ENCODE measurements at regions not wholly inside any gene's neighbourhood (a gene's known extent, or its start where the extent isn't known, plus 50 kb on each side); places are given as distances from the start of the nearest gene placed in this dataset.
"Not testable (repeated sequence)": the region's sequence is repeated elsewhere in the genome, so short reads cannot be mapped to it uniquely, and the experiment has no call there.

- Histone ChIP-seq H3K36me3 (ENCODE audit: insufficient read depth) (no peaks in the 10 kb centered on the region), H3K27ac (ENCODE audit: low read depth) (no peak overlapping the region), H3K4me1 (ENCODE audit: insufficient read depth) (no peaks in the 10 kb centered on the region), H3K4me3 (ENCODE audit: low read depth, low read length) (no peak overlapping the region)
- 64% methylated on average over 6 of the region's 6 CpGs for WGBS
- DNase-seq (ENCODE audit: extremely low spot score): no peak
These were observed 223.7 kb downstream of the SLC4A3 start for GRCh38 chr2:219851169-219851568.

GRCh38 chr2:219851801-219852481 is 224.5 kb downstream of the SLC4A3 start:
- Histone ChIP-seq H3K27ac (ENCODE audit: low read depth) (no peak overlapping the region), H3K36me3 (ENCODE audit: insufficient read depth) (no peaks in the 10 kb centered on the region), H3K4me1 (ENCODE audit: insufficient read depth) (no peaks in the 10 kb centered on the region), H3K4me3 (ENCODE audit: low read depth, low read length) (peak overlapping the region; percentile 8)
- WGBS: 12% methylated on average over 22 of the region's 22 CpGs
- peak; percentile 36 for DNase-seq (ENCODE audit: extremely low spot score)

DNA sequence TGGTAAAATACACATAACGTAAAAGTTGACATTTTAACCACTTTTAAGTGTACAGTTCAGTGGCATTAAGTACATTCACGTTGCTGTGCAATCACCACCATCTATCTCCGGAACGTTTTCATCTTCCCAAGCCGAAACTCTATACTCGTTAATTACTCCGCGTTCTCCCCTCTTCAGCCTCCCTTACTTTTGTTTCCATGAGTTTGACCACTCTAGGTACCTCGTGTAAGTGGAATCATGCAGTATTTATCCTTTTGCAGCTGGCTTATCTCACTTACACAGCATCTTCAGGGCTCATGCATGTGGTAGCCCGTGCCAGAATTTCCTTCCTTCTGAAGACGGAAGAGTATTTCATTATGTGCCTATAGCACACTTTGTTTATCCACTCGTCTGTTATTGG is 225.2 kb downstream of the SLC4A3 start:
- Histone ChIP-seq H3K36me3 (ENCODE audit: insufficient read depth) (no peaks in the 10 kb centered on the region), H3K4me1 (ENCODE audit: insufficient read depth) (no peaks in the 10 kb centered on the region), H3K4me3 (ENCODE audit: low read depth, low read length) (no peak overlapping the region), H3K27ac (ENCODE audit: low read depth) (no peak overlapping the region)
- peak; percentile 68 for DNase-seq (ENCODE audit: extremely low spot score)
- 32% methylated on average over 12 of the region's 12 CpGs for WGBS

DNA sequence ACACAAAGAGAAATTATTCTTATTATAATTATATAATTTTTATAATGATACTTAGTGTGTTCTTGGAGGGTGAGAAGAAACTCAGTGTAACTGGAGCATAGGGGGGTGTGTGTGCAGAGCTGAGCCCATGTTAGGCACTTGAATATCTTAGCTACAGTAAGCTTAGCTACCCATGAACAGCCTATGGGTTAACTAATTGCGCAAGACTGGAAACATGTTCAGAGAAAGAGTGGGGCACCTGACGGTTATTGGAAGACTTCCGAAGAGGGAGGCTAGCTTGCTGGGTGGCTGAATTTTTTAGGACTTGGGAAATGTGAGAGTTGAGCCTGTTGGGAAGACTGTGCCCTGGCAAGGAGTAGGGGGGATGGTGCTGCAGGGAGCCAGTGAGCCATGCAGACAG is 229.2 kb downstream of the SLC4A3 start:
- no peaks in the 10 kb centered on the region for H3K36me3 ChIP-seq (ENCODE audit: insufficient read depth)
- DNase-seq (ENCODE audit: extremely low spot score): no peak
- 68% methylated on average over 3 of the region's 3 CpGs for WGBS
- no peaks in the 10 kb centered on the region for H3K4me1 ChIP-seq (ENCODE audit: insufficient read depth)
- no peak overlapping the region for H3K27ac ChIP-seq (ENCODE audit: low read depth)
- no peak overlapping the region for H3K4me3 ChIP-seq (ENCODE audit: low read depth, low read length)

- H3K4me1 ChIP-seq (ENCODE audit: insufficient read depth): no peaks in the 10 kb centered on the region
- WGBS: 50% methylated on average over 4 of the region's 4 CpGs
- no peak overlapping the region for H3K27ac ChIP-seq (ENCODE audit: low read depth)
- no peak for DNase-seq (ENCODE audit: extremely low spot score)
- H3K4me3 ChIP-seq (ENCODE audit: low read depth, low read length): no peak overlapping the region
- no peaks in the 10 kb centered on the region for H3K36me3 ChIP-seq (ENCODE audit: insufficient read depth)
These were observed 230.3 kb downstream of the SLC4A3 start for GRCh38 chr2:219857751-219858150.

DNA sequence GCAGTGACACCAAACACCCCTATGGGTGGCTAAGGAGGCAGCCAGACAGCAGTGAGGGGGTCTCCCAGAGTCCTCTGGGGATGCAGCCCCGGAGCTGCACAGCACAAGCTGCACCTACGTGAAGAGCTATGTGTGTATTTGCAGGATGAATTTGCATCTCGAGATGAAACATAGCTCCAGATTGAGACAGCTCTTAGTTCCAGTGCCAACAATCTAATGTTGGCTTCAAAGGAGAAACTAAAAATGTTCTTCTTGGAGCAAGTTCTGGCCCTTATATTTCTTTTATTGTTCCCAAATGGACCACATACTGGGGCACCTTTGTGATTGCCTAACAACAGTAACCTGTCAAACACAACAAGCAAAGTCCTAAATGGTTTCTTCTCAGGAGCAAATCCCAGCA is 233.9 kb downstream of the SLC4A3 start:
- DNase-seq (ENCODE audit: extremely low spot score): no peak
- no peak overlapping the region for H3K4me3 ChIP-seq (ENCODE audit: low read depth, low read length)
- no peaks in the 10 kb centered on the region for H3K4me1 ChIP-seq (ENCODE audit: insufficient read depth)
- 79% methylated on average over 3 of the region's 3 CpGs for WGBS
- no peaks in the 10 kb centered on the region for H3K36me3 ChIP-seq (ENCODE audit: insufficient read depth)
- no peak overlapping the region for H3K27ac ChIP-seq (ENCODE audit: low read depth)

GRCh38 chr2:219864154-219864553 is 236.7 kb downstream of the SLC4A3 start:
- H3K4me3 ChIP-seq (ENCODE audit: low read depth, low read length): no peak overlapping the region
- WGBS: 37% methylated on average over 2 of the region's 2 CpGs
- H3K27ac ChIP-seq (ENCODE audit: low read depth): no peak overlapping the region
- H3K36me3 ChIP-seq (ENCODE audit: insufficient read depth): no peaks in the 10 kb centered on the region
- no peak for DNase-seq (ENCODE audit: extremely low spot score)
- H3K4me1 ChIP-seq (ENCODE audit: insufficient read depth): no peaks in the 10 kb centered on the region

DNA sequence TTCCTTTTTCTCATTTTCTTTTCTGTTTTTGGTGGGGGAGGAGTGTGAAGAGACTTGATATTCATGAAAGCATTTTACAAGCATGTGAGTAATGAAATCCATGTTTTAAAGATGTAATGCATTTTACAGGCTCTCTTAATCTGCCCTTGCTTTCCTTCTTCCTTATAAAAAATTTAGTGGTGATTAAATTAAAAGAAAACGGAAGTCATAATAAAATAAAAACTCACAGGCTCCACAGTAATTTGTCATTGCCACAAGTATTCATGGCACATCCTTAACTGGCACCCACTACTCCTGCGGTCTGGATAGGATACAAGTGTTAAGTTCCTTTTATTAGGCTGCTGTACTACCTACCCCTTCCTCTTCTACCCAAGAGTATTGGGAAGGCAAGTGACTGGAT is 241.2 kb downstream of the SLC4A3 start:
- Histone ChIP-seq H3K4me1 (ENCODE audit: insufficient read depth) (no peaks in the 10 kb centered on the region), H3K36me3 (ENCODE audit: insufficient read depth) (no peaks in the 10 kb centered on the region), H3K27ac (ENCODE audit: low read depth) (no peak overlapping the region), H3K4me3 (ENCODE audit: low read depth, low read length) (no peak overlapping the region)
- WGBS: 68% methylated on average over 2 of the region's 2 CpGs
- DNase-seq (ENCODE audit: extremely low spot score): no peak

- WGBS: 60% methylated on average over 3 of the region's 3 CpGs
- DNase-seq (ENCODE audit: extremely low spot score): no peak
- Histone ChIP-seq H3K27ac (ENCODE audit: low read depth) (no peak overlapping the region), H3K36me3 (ENCODE audit: insufficient read depth) (no peaks in the 10 kb centered on the region), H3K4me1 (ENCODE audit: insufficient read depth) (no peaks in the 10 kb centered on the region), H3K4me3 (ENCODE audit: low read depth, low read length) (no peak overlapping the region)
These were observed 242.6 kb downstream of the SLC4A3 start for GRCh38 chr2:219870041-219870440.

- no peaks in the 10 kb centered on the region for H3K36me3 ChIP-seq (ENCODE audit: insufficient read depth)
- H3K4me3 ChIP-seq (ENCODE audit: low read depth, low read length): no peak overlapping the region
- no peaks in the 10 kb centered on the region for H3K4me1 ChIP-seq (ENCODE audit: insufficient read depth)
- H3K27ac ChIP-seq (ENCODE audit: low read depth): no peak overlapping the region
- 72% methylated on average over 8 of the region's 8 CpGs for WGBS
- no peak for DNase-seq (ENCODE audit: extremely low spot score)
These were observed 243.9 kb downstream of the SLC4A3 start for GRCh38 chr2:219871351-219871750.

- no peaks in the 10 kb centered on the region for H3K4me1 ChIP-seq (ENCODE audit: insufficient read depth)
- WGBS: 90% methylated on average over 1 of the region's 1 CpG
- H3K36me3 ChIP-seq (ENCODE audit: insufficient read depth): no peaks in the 10 kb centered on the region
- H3K27ac ChIP-seq (ENCODE audit: low read depth): no peak overlapping the region
- no peak for DNase-seq (ENCODE audit: extremely low spot score)
- H3K4me3 ChIP-seq (ENCODE audit: low read depth, low read length): no peak overlapping the region
These were observed 247.6 kb downstream of the SLC4A3 start for GRCh38 chr2:219875036-219875435.

- not testable (repeated sequence) for H3K27ac ChIP-seq (ENCODE audit: low read depth); H3K4me1 ChIP-seq (ENCODE audit: insufficient read depth); H3K4me3 ChIP-seq (ENCODE audit: low read depth, low read length); DNase-seq (ENCODE audit: extremely low spot score); H3K36me3 ChIP-seq (ENCODE audit: insufficient read depth)
- WGBS: 87% methylated on average over 3 of the region's 3 CpGs
These were observed 248.6 kb downstream of the SLC4A3 start for GRCh38 chr2:219875986-219876385.

GRCh38 chr2:219876931-219877330 is 249.5 kb downstream of the SLC4A3 start:
- 94% methylated on average over 4 of the region's 4 CpGs for WGBS
- no peak for DNase-seq (ENCODE audit: extremely low spot score)
- H3K4me3 ChIP-seq (ENCODE audit: low read depth, low read length): no peak overlapping the region
- no peaks in the 10 kb centered on the region for H3K36me3 ChIP-seq (ENCODE audit: insufficient read depth)
- H3K27ac ChIP-seq (ENCODE audit: low read depth): no peak overlapping the region
- H3K4me1 ChIP-seq (ENCODE audit: insufficient read depth): no peaks in the 10 kb centered on the region

- H3K36me3 ChIP-seq (ENCODE audit: insufficient read depth): no peaks in the 10 kb centered on the region
- H3K27ac ChIP-seq (ENCODE audit: low read depth): no peak overlapping the region
- H3K4me3 ChIP-seq (ENCODE audit: low read depth, low read length): no peak overlapping the region
- no peak for DNase-seq (ENCODE audit: extremely low spot score)
- H3K4me1 ChIP-seq (ENCODE audit: insufficient read depth): no peaks in the 10 kb centered on the region
- 80% methylated on average over 5 of the region's 5 CpGs for WGBS
These were observed 250.3 kb downstream of the SLC4A3 start for GRCh38 chr2:219877728-219878127.

DNA sequence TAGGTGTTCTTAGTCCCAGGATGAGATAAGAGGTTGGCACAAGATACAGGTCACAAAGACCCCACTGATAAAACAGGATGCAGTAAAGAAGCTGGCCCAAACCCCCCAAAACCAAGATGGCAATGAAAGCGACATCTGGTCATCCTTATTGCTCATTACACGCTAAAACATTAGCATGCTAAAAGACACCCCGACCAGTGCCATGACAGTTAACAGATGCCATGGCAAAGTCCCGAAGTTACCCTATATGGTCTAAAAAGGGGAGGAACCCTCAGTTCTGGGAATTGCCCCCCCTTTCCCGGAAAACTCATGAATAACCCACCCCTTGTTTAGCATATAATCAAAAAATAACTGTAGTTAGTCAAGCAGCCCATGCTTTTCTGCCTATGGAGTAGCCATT is 251.1 kb downstream of the SLC4A3 start:
- Histone ChIP-seq H3K4me3 (ENCODE audit: low read depth, low read length) (no peak overlapping the region), H3K27ac (ENCODE audit: low read depth) (no peak overlapping the region), H3K4me1 (ENCODE audit: insufficient read depth) (no peaks in the 10 kb centered on the region), H3K36me3 (ENCODE audit: insufficient read depth) (no peaks in the 10 kb centered on the region)
- WGBS: 77% methylated on average over 5 of the region's 5 CpGs
- DNase-seq (ENCODE audit: extremely low spot score): no peak
